ENCODE measurements at regions not wholly inside any gene's neighbourhood (a gene's known extent, or its start where the extent isn't known, plus 50 kb on each side); places are given as distances from the start of the nearest gene placed in this dataset.

- no peak for TF ChIP-seq CTCF (conservative IDR thresholded peaks at IDR 0.05)
- no peak for TF ChIP-seq EZH2 (IDR thresholded peaks at IDR 0.05; ENCODE audit: low read depth)
Measured at GRCh38 chr14:22337521-22337920, 251.5 kb downstream of the DAD1 start.

All from PC-9 (cell line).